ENCODE measurements at regions not wholly inside any gene's neighbourhood (a gene's known extent, or its start where the extent isn't known, plus 50 kb on each side); places are given as distances from the start of the nearest gene placed in this dataset.
"Not testable (repeated sequence)": the region's sequence is repeated elsewhere in the genome, so short reads cannot be mapped to it uniquely, and the experiment has no call there.

DNA sequence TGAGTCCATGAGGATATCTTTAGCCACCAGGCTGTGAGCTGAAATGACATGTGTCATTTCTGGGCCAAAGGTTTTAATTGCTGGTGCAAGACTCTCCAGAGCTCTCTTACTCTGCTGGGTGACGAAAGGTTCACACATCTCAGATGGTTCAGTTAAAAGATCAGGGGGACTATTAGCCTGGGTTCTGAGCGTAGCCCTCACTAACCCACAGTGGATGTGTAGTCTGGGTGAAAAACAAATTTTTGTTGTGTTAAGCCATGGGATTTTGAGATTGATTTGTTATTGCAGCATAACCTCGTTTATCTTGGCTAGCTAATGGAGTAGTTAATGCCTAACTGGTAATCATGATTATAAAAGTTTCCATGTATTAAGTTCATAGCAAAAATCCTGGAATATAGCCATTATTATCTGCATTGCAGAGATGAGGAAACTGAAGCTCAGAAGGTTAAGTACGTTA is 251.5 kb downstream of the RMST start:
- no peak for DNase-seq

DNA sequence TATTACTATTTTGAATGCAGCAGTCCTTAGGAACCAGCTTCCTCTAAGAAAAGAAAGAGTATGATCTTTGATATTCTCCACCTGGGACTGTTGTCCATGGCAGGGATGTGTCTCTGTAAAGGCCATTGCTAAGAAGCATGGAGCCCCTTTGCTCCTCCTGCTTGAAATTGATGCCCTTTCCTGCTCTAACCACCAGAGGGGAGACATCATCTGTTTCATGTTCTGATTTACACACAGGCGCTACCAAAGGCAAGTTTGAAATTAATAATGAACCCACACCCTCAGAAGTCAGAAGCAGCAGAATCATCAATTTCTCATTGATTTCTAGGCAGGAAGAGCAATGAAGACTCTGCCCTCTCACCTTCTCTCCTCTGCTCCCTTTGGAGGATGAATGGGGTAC is 253.8 kb downstream of the RMST start:
- DNase-seq = no peak

DNA sequence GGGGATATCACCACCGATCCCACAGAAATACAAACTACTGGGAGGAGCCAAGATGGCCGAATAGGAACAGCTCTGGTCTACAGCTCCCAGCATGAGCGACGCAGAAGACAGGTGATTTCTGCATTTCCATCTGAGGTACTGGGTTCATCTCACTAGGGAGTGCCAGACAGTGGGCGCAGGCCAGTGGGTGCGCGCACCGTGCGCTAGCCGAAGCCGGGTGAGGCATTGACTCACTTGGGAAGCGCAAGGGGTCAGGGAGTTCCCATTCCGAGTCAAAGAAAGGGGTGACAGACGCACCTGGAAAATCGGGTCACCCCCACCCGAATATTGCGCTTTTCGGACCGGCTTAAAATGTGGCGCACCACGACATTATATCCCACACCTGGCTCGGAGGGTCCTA is 261.2 kb downstream of the RMST start:
- DNase-seq = not testable (repeated sequence)

DNA sequence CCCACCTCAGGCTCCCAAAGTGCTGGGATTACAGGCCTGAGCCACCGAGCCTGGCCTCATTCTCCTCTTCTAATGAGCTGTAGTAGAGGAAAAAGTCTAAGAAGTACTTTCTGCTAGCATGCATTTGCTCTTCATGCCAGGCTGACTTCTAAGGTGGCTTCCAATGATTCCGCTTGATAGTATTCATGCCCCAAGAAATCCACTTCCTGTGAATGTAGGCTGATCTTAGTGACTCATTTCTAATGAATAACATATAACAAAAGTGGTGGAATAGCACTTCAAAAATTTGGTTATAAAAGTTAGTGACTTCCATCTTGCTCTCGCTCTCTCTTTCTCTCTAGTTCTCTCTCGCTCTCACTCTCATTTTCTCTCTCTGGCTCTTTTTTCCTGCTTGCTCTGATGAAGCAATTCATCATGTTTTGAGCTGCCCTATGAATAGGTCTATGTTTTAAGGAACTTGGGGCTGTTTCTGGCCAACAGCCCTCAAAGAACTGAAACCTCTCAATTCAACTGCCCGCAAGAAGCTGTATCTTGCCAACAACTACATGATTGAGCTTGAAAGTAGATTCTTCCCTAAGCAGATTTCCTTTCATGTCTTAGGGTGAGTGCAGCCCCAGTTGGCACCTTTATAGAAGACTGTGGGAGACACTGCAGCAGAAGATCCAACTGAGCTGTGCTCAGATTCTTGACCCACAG is 282.9 kb downstream of the RMST start:
- DNase-seq = no peak

DNA sequence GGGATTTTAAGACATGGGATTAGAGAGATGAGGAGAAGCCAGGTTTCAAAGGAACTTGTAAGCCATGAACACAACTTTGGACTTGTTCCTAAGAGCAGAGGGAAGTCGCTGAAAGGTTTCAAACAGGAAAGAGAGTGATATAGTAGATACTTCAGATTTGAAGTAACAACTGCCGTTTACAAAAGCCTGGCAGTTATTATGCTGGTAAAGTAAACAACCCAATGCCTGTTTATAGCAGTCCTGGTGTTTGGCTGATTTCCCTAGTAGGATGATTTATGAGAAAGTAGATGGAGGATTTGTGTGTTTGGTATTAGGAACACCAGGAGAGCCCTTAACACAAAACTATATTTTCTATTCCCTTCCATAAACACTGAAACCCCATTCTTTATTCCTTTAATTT is 285.7 kb downstream of the RMST start:
- no peak for DNase-seq

DNA sequence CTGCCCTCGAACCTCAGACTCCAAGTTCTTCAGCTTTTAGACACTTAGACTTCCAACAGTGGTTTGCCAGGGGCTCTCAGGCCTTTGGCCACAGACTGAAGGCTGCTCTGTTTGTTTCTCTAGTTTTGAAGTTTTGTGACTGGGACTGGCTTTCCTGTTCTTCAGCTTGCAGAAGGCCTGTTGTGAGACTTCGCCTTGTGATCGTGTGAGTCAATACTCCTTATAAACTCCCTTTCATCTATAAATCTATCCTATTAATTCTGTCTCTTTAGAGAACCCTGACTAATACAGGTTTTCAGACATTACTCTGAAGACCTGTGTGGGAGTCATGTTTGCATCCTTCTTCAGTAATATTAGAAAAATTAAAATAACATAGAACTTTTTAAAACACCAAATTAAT is 289.1 kb downstream of the RMST start:
- DNase-seq = no peak

DNA sequence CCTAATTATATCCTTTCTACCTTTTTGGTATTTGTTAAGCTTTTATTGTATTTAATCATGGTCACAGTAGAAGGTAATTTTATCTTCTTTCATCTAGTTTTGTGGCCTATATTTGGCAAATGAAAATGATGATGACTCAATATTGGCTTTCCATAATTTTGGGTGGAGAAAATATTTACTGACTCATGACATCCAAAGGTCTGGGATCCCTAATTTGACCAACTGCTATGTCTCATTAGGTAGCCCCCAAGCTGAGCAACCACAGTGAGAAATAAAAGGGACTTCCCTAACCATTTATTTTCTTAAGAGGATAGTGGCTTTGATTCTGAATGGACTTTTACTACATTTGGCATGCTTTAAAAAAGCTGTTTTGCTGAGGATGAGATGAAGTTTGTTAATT is 289.5 kb downstream of the RMST start:
- no peak for DNase-seq

DNA sequence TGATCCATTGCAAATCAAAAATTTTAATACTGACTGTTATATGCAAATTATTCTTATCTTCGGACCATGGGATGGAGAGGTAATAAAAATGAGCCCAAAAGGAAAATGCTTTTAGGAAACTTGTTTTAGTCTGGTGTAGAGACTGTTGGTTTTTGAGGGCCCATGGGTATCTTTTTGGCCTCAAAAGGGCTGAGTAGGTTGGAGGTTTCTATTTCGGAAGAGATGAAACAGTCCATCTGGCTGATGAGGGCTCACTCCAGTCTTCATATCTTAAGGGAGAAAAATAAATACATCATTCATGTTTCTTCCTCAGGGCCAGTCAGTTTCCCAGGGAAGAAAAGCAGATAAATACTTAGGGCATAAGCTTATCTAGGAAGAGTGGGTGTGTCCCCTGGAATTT is 290.7 kb downstream of the RMST start:
- DNase-seq = no peak

DNA sequence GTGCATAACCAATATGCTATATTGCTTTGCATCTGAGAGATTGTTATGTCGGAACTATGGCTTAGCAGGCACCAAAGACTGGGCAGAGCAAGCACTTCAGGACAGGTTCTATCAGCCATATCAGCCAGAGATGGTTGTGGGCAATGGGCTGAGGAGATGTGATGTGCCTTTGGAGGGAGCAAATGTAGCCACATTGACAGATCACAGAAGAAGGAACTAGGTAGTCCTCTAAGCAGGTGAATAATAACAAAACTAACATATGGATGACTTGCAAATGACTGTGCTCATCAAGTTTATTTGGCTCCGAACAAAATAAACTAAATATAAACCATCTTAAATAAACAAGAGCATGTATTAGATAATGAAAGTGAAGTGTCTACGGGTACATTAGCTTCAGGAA is 291.7 kb downstream of the RMST start:
- no peak for DNase-seq

DNA sequence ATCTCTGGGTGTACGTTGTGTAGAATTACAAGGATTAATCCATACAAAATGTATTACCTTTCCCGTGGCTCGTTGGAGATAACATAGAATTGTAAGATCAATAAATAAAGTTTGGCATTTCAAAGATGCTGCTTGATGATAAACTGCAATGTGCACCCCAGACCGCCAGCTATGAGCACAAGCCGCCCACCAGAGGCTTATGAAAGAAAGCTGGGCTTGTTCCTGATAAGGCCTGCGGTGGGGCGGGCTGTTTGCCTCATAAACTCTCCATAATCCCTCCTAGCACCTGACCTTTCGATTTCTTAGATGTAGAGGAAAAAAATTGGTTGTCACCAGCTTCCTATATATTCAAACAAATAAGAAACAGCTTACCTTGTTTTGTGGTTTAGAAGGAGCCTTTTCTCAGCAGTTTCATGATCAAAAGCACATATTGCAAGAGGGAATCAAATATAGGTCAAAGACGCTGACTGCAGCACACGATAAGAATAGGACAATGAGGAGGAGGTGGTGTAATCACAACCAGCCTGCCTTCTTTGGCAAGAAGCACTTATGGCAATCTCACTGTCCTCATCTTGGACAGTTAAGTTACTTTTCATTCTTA is 293.6 kb downstream of the RMST start:
- no peak for DNase-seq

DNA sequence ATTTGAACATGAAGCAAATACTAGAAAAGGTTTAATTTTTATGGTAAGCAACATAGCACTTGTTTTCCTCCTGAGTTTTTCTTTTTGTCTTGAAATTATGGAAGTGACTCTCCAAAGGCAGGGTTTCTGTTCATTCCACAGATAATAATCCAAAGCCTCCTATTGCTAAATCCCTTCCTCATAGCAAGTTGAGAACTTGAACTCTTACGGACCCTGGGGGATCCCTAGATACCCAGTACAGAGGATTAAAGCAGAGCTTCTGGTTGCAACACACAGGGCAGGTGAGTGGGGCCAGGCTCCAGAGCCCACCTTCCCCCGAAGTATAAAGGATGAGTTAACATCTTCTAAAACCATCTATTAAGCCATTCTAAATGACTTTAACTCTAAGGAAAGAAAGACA is 294.1 kb downstream of the RMST start:
- no peak for DNase-seq

DNA sequence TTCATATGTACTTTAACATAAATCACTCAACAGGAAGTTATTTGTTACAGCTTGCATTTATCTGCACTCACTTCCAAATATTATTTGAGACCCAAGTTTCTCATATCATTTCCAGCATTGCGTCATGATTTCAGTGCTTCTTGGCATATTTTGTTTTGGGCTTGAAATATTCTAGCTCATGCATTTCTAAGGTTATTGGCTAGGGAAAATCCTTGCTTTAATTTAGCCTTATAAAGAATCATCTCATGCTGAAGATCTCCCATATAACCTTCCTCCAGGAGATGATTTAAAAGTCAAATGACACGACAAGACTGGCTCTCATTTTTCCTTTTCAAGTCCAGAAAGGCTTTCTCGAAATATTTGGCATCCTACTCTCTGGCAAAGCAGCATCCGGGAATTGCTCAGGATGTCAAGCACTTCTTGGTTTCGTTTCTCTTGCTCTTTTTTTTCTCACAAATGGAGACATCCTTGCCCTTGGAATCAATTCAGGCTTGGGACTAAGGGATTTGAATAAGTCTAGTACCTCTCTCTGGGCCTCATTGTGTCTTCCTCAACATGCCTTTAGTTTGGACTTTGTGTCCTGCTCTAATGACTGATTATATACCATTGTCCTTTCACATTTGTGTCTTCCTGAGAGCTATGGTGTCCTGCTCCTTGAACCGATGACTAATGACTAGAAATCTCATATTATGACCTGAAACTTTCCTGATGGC is 295.0 kb downstream of the RMST start:
- no peak for DNase-seq

DNA sequence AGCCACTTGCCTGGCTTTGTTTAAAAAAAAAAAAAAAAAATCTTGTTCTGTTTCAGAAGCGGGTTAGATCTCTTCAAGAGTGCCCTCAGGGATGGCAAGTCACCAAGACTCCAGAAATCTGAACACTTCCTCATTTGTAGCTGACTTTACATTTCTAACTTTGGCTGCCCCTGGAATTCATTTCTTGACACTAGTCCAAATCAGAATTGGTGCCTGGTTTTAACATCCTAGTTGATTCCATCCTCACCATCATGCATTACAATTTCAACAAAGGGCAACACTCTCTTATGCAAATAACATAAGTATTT is 295.5 kb downstream of the RMST start:
- DNase-seq = no peak

DNA sequence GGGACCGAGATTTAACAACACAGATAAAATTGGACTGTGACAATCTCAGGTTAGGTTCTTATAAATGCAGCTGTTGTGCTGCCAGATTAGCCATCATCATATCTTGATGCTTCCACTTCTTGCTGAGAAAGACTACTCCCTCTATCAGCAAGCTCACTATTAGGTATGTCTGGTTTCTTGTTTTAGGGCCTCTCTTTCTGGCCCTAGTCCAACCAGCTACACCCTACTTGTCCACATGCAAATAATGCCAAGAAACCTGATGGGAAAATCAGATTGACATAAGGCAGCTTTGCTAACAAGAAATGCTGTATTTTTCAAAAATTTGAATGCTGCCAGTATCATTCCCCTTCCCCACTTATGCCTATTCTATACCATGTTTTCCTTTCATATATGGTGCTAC is 296.0 kb downstream of the RMST start:
- DNase-seq = no peak

DNA sequence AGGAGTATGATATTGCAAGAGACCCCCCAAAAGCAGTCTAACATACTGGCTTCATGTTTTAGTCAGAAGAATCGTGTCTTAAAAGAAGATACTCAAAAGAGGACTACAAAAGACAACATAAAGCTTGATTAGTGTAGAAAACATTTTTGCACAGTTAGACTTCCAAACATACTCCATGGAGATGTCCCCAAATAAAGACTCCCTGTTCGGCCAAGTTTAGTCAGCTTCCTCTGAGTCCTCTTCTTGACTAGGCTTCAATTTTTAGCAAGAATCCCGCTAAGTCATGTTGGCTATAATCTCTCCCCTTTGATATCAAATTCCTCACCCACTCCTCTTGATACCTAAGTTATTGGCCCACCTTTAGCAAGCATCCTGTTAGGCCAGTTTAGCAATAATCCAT is 298.0 kb downstream of the RMST start:
- DNase-seq = no peak

DNA sequence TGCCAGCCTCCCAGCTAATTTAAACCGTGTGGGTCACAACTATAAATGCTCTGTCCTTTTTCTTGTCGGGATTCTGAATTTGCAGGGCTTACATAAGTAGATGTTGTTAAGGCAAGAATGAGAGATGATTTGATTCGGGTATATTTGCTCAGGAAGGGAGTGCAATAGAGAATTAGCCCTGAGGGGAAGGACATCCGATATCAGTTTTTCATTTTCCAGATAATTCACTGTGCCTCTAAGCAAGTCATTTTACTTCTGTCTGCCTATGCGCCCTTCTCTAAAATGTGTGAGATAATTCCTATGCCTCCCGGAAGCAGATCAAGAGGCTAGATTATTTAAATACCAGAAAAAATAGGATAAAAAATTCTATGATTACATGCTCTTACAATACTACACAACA is 300.5 kb downstream of the RMST start:
- DNase-seq = no peak

DNA sequence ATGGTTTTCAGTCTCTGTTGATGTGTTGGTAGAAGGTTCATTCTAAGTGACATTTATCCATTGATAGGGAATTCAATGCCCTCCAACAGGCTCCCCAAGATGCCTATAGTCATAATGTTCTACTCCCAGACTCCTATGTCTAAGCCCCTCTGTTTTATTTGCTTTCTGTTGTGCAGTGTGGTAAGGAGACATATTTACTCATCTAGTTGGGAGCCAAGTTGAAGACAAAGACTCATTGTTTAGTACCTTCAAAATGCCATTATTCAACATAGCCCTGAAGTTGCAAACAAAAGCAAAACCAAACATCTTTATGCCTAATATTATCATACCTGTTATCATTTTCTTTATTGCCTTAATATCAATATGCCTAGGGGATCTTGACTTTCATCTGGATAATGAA is 302.1 kb downstream of the RMST start:
- no peak for DNase-seq

DNA sequence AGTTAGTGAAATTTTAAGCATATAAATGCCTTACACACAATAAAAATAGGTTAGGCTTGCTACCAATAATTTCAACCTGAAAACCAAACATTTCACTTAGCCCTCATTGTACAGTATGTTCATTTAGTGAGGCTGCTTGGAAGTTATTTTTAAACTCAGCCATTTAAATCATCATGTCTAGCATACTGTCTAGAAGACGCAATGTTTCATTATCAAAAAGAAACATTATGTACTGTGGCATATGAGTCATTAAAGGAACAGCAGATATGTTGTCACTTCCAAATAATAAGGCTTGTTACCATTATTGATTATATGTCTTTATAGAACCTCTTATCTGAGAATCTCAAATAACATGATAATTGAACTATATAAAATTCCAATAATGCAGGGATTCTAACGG is 304.7 kb downstream of the RMST start:
- no peak for DNase-seq

DNA sequence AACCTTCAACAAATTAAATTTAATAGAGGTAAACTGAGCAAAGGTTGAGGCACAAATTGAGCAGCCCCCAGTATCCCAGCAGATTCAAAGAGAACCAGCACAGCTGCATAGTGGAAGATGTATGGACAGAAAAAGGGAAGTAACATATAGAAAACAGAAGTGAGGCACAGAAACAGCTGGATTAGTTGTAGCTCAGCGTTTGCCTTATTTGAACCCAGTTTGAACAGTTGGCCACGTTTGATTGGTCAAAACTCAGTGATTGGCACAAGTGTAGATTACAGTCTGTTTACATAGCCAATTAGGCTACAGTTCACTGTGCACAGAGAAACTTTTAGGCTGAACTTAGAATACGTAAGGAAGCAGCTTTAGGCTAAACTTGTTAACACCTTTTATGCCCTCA is 315.5 kb downstream of the RMST start:
- DNase-seq = no peak

DNA sequence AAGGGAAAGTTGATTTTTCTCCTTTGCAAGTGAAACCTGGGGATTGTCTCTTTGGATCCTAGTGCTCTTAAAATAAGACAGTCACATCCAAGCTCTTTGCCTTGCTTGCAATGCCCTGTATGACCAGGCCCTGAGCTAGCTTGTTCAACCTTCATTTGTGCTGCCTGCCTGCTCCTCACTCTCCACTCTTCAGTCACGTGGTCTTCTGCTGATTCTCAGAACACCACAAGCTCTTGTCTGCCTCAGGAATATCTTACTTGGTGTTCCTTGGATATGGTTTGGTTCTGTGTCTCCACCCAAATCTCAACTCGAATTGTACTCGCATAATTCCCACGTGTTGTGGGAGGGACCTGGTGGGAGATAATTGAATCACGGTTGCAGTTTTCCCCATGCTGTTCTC is 318.7 kb downstream of the RMST start:
- no peak for DNase-seq

DNA sequence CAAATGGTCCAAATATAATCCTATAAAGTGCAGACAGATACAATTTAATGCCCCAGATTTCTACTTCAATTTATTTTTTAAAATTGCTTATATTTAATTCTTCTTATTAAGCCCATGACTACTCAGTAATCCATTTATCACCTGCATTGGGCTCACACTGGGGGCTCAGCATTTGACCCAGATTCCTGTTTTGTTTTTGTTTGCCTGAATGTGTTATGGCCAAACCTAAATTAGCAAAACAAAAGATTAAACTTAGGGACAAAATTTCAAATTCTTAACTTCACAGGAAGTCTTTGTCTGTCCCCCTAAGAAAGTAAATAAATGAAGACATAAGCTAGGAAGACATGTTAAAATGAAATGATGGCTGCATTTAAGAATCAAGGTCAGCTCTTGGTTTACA is 322.3 kb downstream of the RMST start:
- no peak for DNase-seq

DNA sequence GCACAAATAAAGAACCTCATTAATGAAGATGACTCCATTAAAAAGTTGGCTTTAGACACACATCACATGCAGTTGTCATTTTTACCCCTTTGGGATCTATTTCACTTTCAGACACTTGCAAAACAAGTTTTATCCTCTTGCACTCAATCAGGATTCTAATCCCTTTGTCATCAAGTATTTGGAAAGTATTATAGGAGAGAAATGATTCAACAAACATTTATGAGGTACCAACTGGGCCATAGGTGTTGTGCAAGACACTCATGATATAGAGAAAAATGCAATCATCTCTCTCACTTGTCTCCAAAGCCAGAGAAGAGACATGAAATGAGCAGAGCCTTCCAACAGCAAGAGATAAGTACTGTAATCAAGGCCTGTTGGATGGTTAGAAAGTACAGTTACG is 327.7 kb downstream of the RMST start:
- DNase-seq = no peak

DNA sequence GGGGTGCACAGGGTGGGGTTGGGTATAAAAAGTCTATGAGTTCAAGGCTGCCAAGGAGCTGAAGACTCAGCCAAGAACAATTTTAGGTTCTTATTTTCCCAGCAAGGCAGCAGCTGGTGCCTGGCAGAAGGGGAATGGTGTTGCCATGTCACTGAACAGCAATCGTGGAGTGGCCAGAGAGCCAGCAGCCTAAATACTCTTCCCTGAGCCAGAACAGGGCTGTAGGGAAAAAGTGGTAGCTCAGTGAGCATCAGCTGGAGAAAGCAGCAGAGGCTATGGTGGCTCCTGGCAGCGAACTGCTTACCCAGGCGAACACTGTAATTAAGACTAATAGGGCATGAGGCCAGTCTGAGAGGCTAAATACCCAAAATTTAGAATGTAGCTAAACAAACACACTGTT is 334.9 kb downstream of the RMST start:
- no peak for DNase-seq

DNA sequence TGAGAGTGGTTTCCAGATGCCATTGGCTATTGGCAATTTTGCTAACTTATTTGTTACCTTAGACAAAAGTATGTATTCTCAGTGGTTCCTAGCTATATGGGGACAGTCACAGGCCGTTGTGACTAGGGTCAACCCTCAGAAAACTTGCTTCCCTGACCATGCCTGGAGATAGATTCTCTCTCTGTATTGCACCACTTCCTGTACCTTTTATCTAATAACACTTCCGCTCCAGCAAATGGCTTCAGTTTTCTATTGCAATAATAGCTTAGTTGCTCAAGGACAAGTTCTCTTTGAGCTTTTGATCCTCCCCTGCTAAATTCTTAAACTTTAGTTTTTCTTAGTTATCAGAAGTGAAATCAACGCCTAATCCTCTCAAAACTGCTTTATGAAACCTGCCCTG is 338.0 kb downstream of the RMST start:
- DNase-seq = no peak
